GM23338 (cell line): ENCODE measurements at regions not wholly inside any gene's neighbourhood (a gene's known extent, or its start where the extent isn't known, plus 50 kb on each side); places are given as distances from the start of the nearest gene placed in this dataset.
"Not testable (repeated sequence)": the region's sequence is repeated elsewhere in the genome, so short reads cannot be mapped to it uniquely, and the experiment has no call there.

Experiments used
- ATAC-seq: fragments of 200-7000 bp; cut with Tn5 transposase; 3 replicates; pipeline ENCODE4 v1.9.1; 2020
- DNase-seq: peaks from one replicate; pipeline ENCODE4 v3.0.0-alpha.2; 2015; ENCODE audit warnings: low spot score
- H2AFZ ChIP-seq: fragments of 200-600 bp; sonication (generic); 2 replicates; pipeline ENCODE4 v1.8.0; 2016; ENCODE audit warnings: antibody characterized with exemption, mild to moderate bottlenecking, moderate library complexity
- H3F3A ChIP-seq: fragments of 200-600 bp; sonication (generic); replicated peaks from 2 replicates; pipeline ENCODE4 v1.8.0; 2017; ENCODE audit warnings: antibody characterized with exemption, mixed run types, low read depth
- H3K27ac ChIP-seq: fragments of 200-600 bp; sonication (generic); 2 replicates; pipeline ENCODE4 v1.6.1; 2016; ENCODE audit warnings: low read depth
- H3K27me3 ChIP-seq: fragments of 200-600 bp; sonication (generic); 2 replicates; pipeline ENCODE4 v1.8.0; 2016; ENCODE audit warnings: mild to moderate bottlenecking, mixed run types, moderate library complexity; ENCODE audit not compliant: insufficient read depth
- H3K36me3 ChIP-seq: fragments of 200-600 bp; sonication (generic); 2 replicates; pipeline ENCODE4 v1.8.0; 2016; ENCODE audit warnings: mild to moderate bottlenecking; ENCODE audit not compliant: insufficient read depth
- H3K4me1 ChIP-seq: fragments of 200-600 bp; sonication (generic); 2 replicates; pipeline ENCODE4 v1.8.0; 2016; ENCODE audit warnings: mild to moderate bottlenecking, moderate library complexity; ENCODE audit not compliant: insufficient read depth
- H3K4me2 ChIP-seq: fragments of 200-600 bp; sonication (generic); 2 replicates; pipeline ENCODE4 v1.7.1; 2017; ENCODE audit warnings: mixed run types
- H3K4me3 ChIP-seq: fragments of 200-600 bp; sonication (generic); 2 replicates; pipeline ENCODE4 v1.6.1; 2016; ENCODE audit warnings: mixed run types
- H3K79me2 ChIP-seq: fragments of 200-600 bp; sonication (generic); replicated peaks from 2 replicates; pipeline ENCODE4 v1.8.0; 2017; ENCODE audit warnings: mild to moderate bottlenecking; ENCODE audit not compliant: insufficient read depth
- H3K9me2 ChIP-seq: fragments of 200-600 bp; sonication (generic); 2 replicates; pipeline ENCODE4 v1.8.0; 2017; ENCODE audit not compliant: insufficient read depth
- H4K20me1 ChIP-seq: fragments of 200-600 bp; sonication (generic); replicated peaks from 2 replicates; pipeline ENCODE4 v1.8.0; 2017; ENCODE audit warnings: mild to moderate bottlenecking; ENCODE audit not compliant: insufficient read depth
- H3K27ac Mint-ChIP-seq: 2 replicates; pipeline ENCODE4 v1.8.0; 2020; ENCODE audit warnings: inconsistent platforms, mild to moderate bottlenecking, moderate library complexity, mixed read lengths
- H3K27me3 Mint-ChIP-seq: 3 replicates; pipeline ENCODE4 v1.8.0; 2022; ENCODE audit warnings: low read depth, mild to moderate bottlenecking, moderate library complexity, mixed read lengths, inconsistent platforms; ENCODE audit not compliant: insufficient read depth, poor library complexity
- H3K36me3 Mint-ChIP-seq: 3 replicates; pipeline ENCODE4 v1.8.0; 2021; ENCODE audit warnings: low read depth, mild to moderate bottlenecking, inconsistent platforms, moderate library complexity, mixed read lengths
- H3K4me1 Mint-ChIP-seq: 3 replicates; pipeline ENCODE4 v1.8.0; 2020; ENCODE audit warnings: mild to moderate bottlenecking, inconsistent platforms, mixed read lengths
- H3K4me3 Mint-ChIP-seq: 3 replicates; pipeline ENCODE4 v1.8.0; 2021; ENCODE audit warnings: moderate library complexity, mild to moderate bottlenecking, inconsistent platforms, mixed read lengths
- H3K9me3 Mint-ChIP-seq: 3 replicates; pipeline ENCODE4 v1.8.0; 2020; ENCODE audit warnings: moderate library complexity, mild to moderate bottlenecking, inconsistent platforms, mixed read lengths
- CREB1 ChIP-seq: fragments of 250-450 bp; sonication (Bioruptor Pico); IDR thresholded peaks from 2 replicates; pipeline ENCODE4 v1.5.0; 2020; ENCODE audit warnings: low read depth, mild to moderate bottlenecking, moderate library complexity
- CTCF ChIP-seq, 2 experiments: fragments of 200-600 bp in 1 of 2; sonication (generic) in 1 of 2; conservative IDR thresholded peaks; 2 replicates each; pipeline versions ENCODE4 v1.5.1 to v1.6.1; 2016 to 2017; ENCODE audit warnings: antibody characterized with exemption in 2 of 2, low read depth in 2 of 2, mild to moderate bottlenecking in 2 of 2, moderate library complexity in 1 of 2
- EZH2 ChIP-seq: fragments of 200-600 bp; sonication (generic); IDR thresholded peaks from one replicate; pipeline ENCODE4 v1.8.0; 2017; ENCODE audit warnings: antibody characterized with exemption, mild to moderate bottlenecking, low read depth; ENCODE audit not compliant: unreplicated experiment
- JUNB ChIP-seq: IDR thresholded peaks from one replicate; pipeline ENCODE4 v1.6.1; 2016; ENCODE audit warnings: antibody characterized with exemption; ENCODE audit not compliant: unreplicated experiment
- NANOG ChIP-seq: IDR thresholded peaks from 2 replicates; pipeline ENCODE4 v1.6.1; 2016; ENCODE audit warnings: antibody characterized with exemption, borderline replicate concordance
- POLR2AphosphoS5 ChIP-seq: IDR thresholded peaks from 2 replicates; pipeline ENCODE4 v1.6.1; 2016; ENCODE audit warnings: antibody characterized with exemption, low read depth
- REST ChIP-seq: IDR thresholded peaks from one replicate; pipeline ENCODE4 v1.6.1; 2018; ENCODE audit warnings: antibody characterized with exemption; ENCODE audit not compliant: unreplicated experiment

DNA sequence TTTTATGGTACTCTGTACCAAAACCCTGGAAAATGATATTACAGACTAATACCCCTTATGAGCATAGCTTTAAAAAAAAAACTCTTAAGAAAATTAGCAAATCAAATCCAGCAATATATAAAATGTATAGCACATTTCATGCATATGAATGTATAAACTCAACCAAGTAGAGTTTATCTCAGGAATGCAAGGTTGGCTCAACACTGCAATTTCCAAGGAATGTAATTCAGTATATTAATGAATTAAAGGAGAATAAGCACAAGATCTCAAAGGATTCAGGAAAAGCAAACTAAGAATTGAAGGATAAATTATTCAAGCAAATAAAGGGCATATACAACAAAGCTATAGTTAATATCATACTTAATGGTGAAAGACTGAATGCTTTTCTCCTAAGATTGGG is 61.9 kb upstream of the RPL38 start (continued):
- TF ChIP-seq REST (no peak), JUNB (no peak), POLR2AphosphoS5 (no peak)

GRCh38 chr17:74143318-74143717 is 60.2 kb upstream of the RPL38 start:
- not testable (repeated sequence) for H3K4me3 ChIP-seq, H3K4me2 ChIP-seq, H3K4me3 Mint-ChIP-seq, H4K20me1 ChIP-seq, H3K9me2 ChIP-seq, H3K36me3 ChIP-seq, H3K27me3 Mint-ChIP-seq, H2AFZ ChIP-seq, H3K27me3 ChIP-seq, H3K4me1 Mint-ChIP-seq, H3K27ac ChIP-seq, DNase-seq, H3F3A ChIP-seq, ATAC-seq, H3K27ac Mint-ChIP-seq, H3K4me1 ChIP-seq, H3K79me2 ChIP-seq
- H3K36me3 Mint-ChIP-seq, result peaks cover 11% of the 10 kb centered on the region; the same call in 2 of the 3 replicates
- H3K9me3 Mint-ChIP-seq, result peaks cover 48% of the 10 kb centered on the region

GRCh38 chr17:74145756-74146155 is 57.7 kb upstream of the RPL38 start:
- H3K4me1 Mint-ChIP-seq, result peaks cover 16% of the 10 kb centered on the region
- Histone ChIP-seq H3K27me3 (no peaks in the 10 kb centered on the region), H3F3A (no peaks in the 10 kb centered on the region), H3K36me3 (no peaks in the 10 kb centered on the region), H2AFZ (peak overlapping the region; percentile 94), H3K9me2 (no peaks in the 10 kb centered on the region; the same call in 1 of the 2 replicates), H4K20me1 (no peaks in the 10 kb centered on the region), H3K4me2 (no peak overlapping the region), H3K27ac (no peak overlapping the region), H3K4me1 (peaks cover 8% of the 10 kb centered on the region), H3K79me2 (no peaks in the 10 kb centered on the region), H3K4me3 (no peak overlapping the region)
- ATAC-seq (no peak), DNase-seq (no peak)
- H3K4me3 Mint-ChIP-seq, result no peak overlapping the region
- no peak for TF ChIP-seq JUNB
- TF ChIP-seq EZH2, result no peak
- no peak for TF ChIP-seq CREB1
- H3K36me3 Mint-ChIP-seq, result peaks cover 11% of the 10 kb centered on the region; the same call in 2 of the 3 replicates
- peaks cover 2% of the 10 kb centered on the region for H3K27me3 Mint-ChIP-seq
- no peak overlapping the region for H3K27ac Mint-ChIP-seq
- peaks cover 29% of the 10 kb centered on the region for H3K9me3 Mint-ChIP-seq

- H3K4me3 Mint-ChIP-seq, result no peak overlapping the region
- peaks cover 11% of the 10 kb centered on the region; the same call in 2 of the 3 replicates for H3K36me3 Mint-ChIP-seq
- Histone ChIP-seq H3F3A (no peaks in the 10 kb centered on the region), H3K36me3 (no peaks in the 10 kb centered on the region), H3K4me1 (peaks cover 8% of the 10 kb centered on the region), H4K20me1 (no peaks in the 10 kb centered on the region), H2AFZ (no peak overlapping the region), H3K4me2 (no peak overlapping the region), H3K79me2 (no peaks in the 10 kb centered on the region), H3K9me2 (no peaks in the 10 kb centered on the region; the same call in 1 of the 2 replicates), H3K27me3 (no peaks in the 10 kb centered on the region), H3K27ac (no peak overlapping the region), H3K4me3 (no peak overlapping the region)
- DNase-seq, result no peak
- no peak overlapping the region for H3K27ac Mint-ChIP-seq
- no peak for ATAC-seq
- H3K27me3 Mint-ChIP-seq, result peaks cover 2% of the 10 kb centered on the region
- H3K4me1 Mint-ChIP-seq, result peaks cover 16% of the 10 kb centered on the region
- H3K9me3 Mint-ChIP-seq, result peaks cover 26% of the 10 kb centered on the region
- TF ChIP-seq EZH2, result no peak
- no peak for TF ChIP-seq CREB1
- TF ChIP-seq NANOG, result no peak
- TF ChIP-seq JUNB, result no peak
- TF ChIP-seq CTCF (conservative IDR thresholded peaks at IDR 0.05; ENCODE audit: low read depth in 2 of 2), result no peak
Observed at GRCh38 chr17:74146196-74146595, 57.3 kb upstream of the RPL38 start.
